H9 (cell line): ENCODE measurements at regions not wholly inside any gene's neighbourhood (a gene's known extent, or its start where the extent isn't known, plus 50 kb on each side); places are given as distances from the start of the nearest gene placed in this dataset.

Experiments used
- DNase-seq: peaks from one replicate; pipeline ENCODE4 v3.0.0-alpha.2; 2017
- H2AFZ ChIP-seq: one replicate; pipeline ENCODE4 v1.6.1; 2013; ENCODE audit warnings: mild to moderate bottlenecking, low read length, control low read depth, moderate library complexity
- H2AK5ac ChIP-seq: 2 replicates; pipeline ENCODE4 v1.6.1; 2013; ENCODE audit warnings: low read length, control low read depth, mixed read lengths; ENCODE audit not compliant: insufficient read length
- H2BK120ac ChIP-seq: one replicate; pipeline ENCODE4 v1.6.1; 2013; ENCODE audit warnings: low read depth, mild to moderate bottlenecking, low read length, control low read depth, inconsistent platforms; ENCODE audit not compliant: poor library complexity, severe bottlenecking
- H2BK12ac ChIP-seq: 2 replicates; pipeline ENCODE4 v1.6.1; 2013; ENCODE audit warnings: low read length, control low read depth, mixed read lengths, low read depth; ENCODE audit not compliant: insufficient read length
- H2BK15ac ChIP-seq: 2 replicates; pipeline ENCODE4 v1.6.1; 2013; ENCODE audit warnings: low read depth, low read length, control low read depth
- H2BK20ac ChIP-seq: one replicate; pipeline ENCODE4 v1.6.1; 2013; ENCODE audit warnings: low read depth, mild to moderate bottlenecking, low read length, control low read depth, inconsistent platforms; ENCODE audit not compliant: poor library complexity, severe bottlenecking
- H2BK5ac ChIP-seq: 2 replicates; pipeline ENCODE4 v1.6.1; 2013; ENCODE audit warnings: low read length, control low read depth, mixed read lengths; ENCODE audit not compliant: insufficient read length
- H3K14ac ChIP-seq: 2 replicates; pipeline ENCODE4 v1.6.1; 2013; ENCODE audit warnings: low read length, control low read depth; ENCODE audit not compliant: insufficient read depth
- H3K18ac ChIP-seq: 2 replicates; pipeline ENCODE4 v1.6.1; 2013; ENCODE audit warnings: low read depth, mild to moderate bottlenecking, mixed read lengths, low read length, control low read depth; ENCODE audit not compliant: insufficient read length
- H3K23ac ChIP-seq: 2 replicates; pipeline ENCODE4 v1.6.1; 2013; ENCODE audit warnings: low read length, control low read depth, mixed read lengths, low read depth; ENCODE audit not compliant: insufficient read length
- H3K23me2 ChIP-seq: 2 replicates; pipeline ENCODE4 v1.6.1; 2013; ENCODE audit warnings: low read depth, mild to moderate bottlenecking, mixed read lengths, low read length, control low read depth; ENCODE audit not compliant: insufficient read length, poor library complexity, severe bottlenecking
- H3K27ac ChIP-seq: 2 replicates; pipeline ENCODE4 v1.5.1; 2013; ENCODE audit warnings: low read length, control low read depth, mixed read lengths, low read depth; ENCODE audit not compliant: insufficient read length
- H3K27me3 ChIP-seq: 2 replicates; pipeline ENCODE4 v1.6.1; 2013; ENCODE audit warnings: low read length, control low read depth, inconsistent platforms; ENCODE audit not compliant: insufficient read depth
- H3K4ac ChIP-seq: 2 replicates; pipeline ENCODE4 v1.6.1; 2013; ENCODE audit warnings: low read depth, mild to moderate bottlenecking, control low read depth, inconsistent platforms, low read length, moderate library complexity
- H3K4me1 ChIP-seq: 2 replicates; pipeline ENCODE4 v1.6.1; 2013; ENCODE audit warnings: low read length, control low read depth, inconsistent platforms; ENCODE audit not compliant: insufficient read depth
- H3K4me2 ChIP-seq: 2 replicates; pipeline ENCODE4 v1.6.1; 2013; ENCODE audit warnings: low read length, control low read depth, mixed read lengths; ENCODE audit not compliant: insufficient read length, insufficient read depth
- H3K56ac ChIP-seq: 2 replicates; pipeline ENCODE4 v1.6.1; 2013; ENCODE audit warnings: low read depth, mild to moderate bottlenecking, mixed read lengths, low read length, control low read depth; ENCODE audit not compliant: insufficient read length
- H3K79me1 ChIP-seq: 2 replicates; pipeline ENCODE4 v1.6.1; 2013; ENCODE audit warnings: low read depth, mild to moderate bottlenecking, moderate library complexity, low read length, control low read depth, inconsistent platforms; ENCODE audit not compliant: insufficient read depth, poor library complexity, severe bottlenecking
- H3K79me2 ChIP-seq: 2 replicates; pipeline ENCODE4 v1.6.1; 2013; ENCODE audit warnings: low read length, control low read depth, inconsistent platforms; ENCODE audit not compliant: insufficient read depth
- H3K9ac ChIP-seq: 2 replicates; pipeline ENCODE4 v1.6.1; 2013; ENCODE audit warnings: low read length, control low read depth, mixed read lengths; ENCODE audit not compliant: insufficient read length; ENCODE audit errors: extremely low read depth
- H3K9me3 ChIP-seq: one replicate; pipeline ENCODE4 v1.6.1; 2013; ENCODE audit warnings: low read depth, low read length, inconsistent platforms; ENCODE audit not compliant: control insufficient read depth
- H3T11ph ChIP-seq: one replicate; pipeline ENCODE4 v1.6.1; 2013; ENCODE audit warnings: mild to moderate bottlenecking, low read length, control low read depth, inconsistent platforms
- H4K20me1 ChIP-seq: one replicate; pipeline ENCODE4 v1.6.1; 2013; ENCODE audit not compliant: control insufficient read depth, insufficient read length, insufficient read depth
- H4K5ac ChIP-seq: 2 replicates; pipeline ENCODE4 v1.6.1; 2013; ENCODE audit warnings: low read depth, mild to moderate bottlenecking, mixed read lengths, low read length, control low read depth; ENCODE audit not compliant: insufficient read length
- H4K8ac ChIP-seq: replicated peaks from 2 replicates; pipeline ENCODE4 v1.6.1; 2013; ENCODE audit warnings: low read length, control low read depth, mixed read lengths, low read depth; ENCODE audit not compliant: insufficient read length
- H4K91ac ChIP-seq: 2 replicates; pipeline ENCODE4 v1.6.1; 2013; ENCODE audit warnings: low read depth, mild to moderate bottlenecking, moderate library complexity, mixed read lengths, low read length, control low read depth; ENCODE audit not compliant: insufficient read length
- H3K27ac Mint-ChIP-seq, 3 experiments: 2 replicates in 2 of 3; 3 replicates in 1 of 3; pipeline ENCODE4 v1.8.0; 2020 to 2021; ENCODE audit warnings: mixed read lengths in 3 of 3, mild to moderate bottlenecking in 1 of 3, moderate library complexity in 1 of 3
- H3K27me3 Mint-ChIP-seq: 2 replicates; pipeline ENCODE4 v1.8.0; 2021; ENCODE audit warnings: low read depth, mild to moderate bottlenecking, moderate library complexity, mixed read lengths
- H3K36me3 Mint-ChIP-seq, 3 experiments: 2 replicates in 2 of 3; 3 replicates in 1 of 3; pipeline ENCODE4 v1.8.0; 2020 to 2021; ENCODE audit warnings: low read depth in 3 of 3, mixed read lengths in 3 of 3; ENCODE audit not compliant: insufficient read depth in 1 of 3
- H3K4me1 Mint-ChIP-seq, 2 experiments: 2 replicates each; pipeline ENCODE4 v1.8.0; 2020; ENCODE audit warnings: mixed read lengths in 2 of 2
- H3K4me3 Mint-ChIP-seq, 2 experiments: 2 replicates in 1 of 2; 3 replicates in 1 of 2; pipeline ENCODE4 v1.8.0; 2020 to 2021; ENCODE audit warnings: mild to moderate bottlenecking in 2 of 2, mixed read lengths in 2 of 2, moderate library complexity in 1 of 2
- H3K9me3 Mint-ChIP-seq, 2 experiments: 2 replicates in 1 of 2; 3 replicates in 1 of 2; pipeline ENCODE4 v1.8.0; 2020; ENCODE audit warnings: mild to moderate bottlenecking in 2 of 2, mixed read lengths in 2 of 2, moderate library complexity in 1 of 2
- CTCF ChIP-seq: fragments of 200-600 bp; sonication (generic); conservative IDR thresholded peaks from 3 replicates; pipeline ENCODE4 v1.8.0; 2021; ENCODE audit warnings: antibody characterized with exemption, mild to moderate bottlenecking
- WGBS: extraction: QIAGEN DNeasy Blood & Tissue Kit; methylation state at CpG from one replicate; pipeline ENCODE4 v1.1.7; 2013; ENCODE audit warnings: missing lambda C conversion rate, low lambda C conversion rate, mixed read lengths; ENCODE audit not compliant: insufficient read length; ENCODE audit errors: extremely low coverage; 5-methylcytosine and 5-hydroxymethylcytosine counted together

DNA sequence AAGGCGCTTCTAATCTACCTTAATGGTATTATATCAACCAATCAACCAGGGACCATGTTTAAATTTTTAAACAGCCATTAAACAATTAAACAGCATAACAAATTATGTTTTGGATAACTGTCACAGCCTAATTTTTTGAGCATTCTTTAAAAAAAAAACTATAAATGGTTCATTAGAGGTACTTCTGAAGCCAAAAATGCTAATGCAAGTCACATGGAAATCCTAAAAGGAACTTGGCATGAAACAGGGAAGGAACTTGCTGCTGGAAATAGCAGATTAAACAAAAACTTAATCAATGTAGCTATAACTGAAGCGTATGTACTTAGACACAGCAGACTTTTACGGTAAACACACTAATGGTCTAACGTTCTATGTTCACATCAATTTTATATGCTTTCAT is 190.2 kb upstream of the BTG1 start:
- H4K8ac ChIP-seq = no peak overlapping the region
- H2BK12ac ChIP-seq = no peak overlapping the region
- no peak overlapping the region for H3K4ac ChIP-seq
- no peaks in the 10 kb centered on the region for H3K79me2 ChIP-seq
- no peak overlapping the region for H3K4me2 ChIP-seq
- DNase-seq = no peak
- no peak overlapping the region for H2AFZ ChIP-seq
- WGBS = no CpG with 5 or more reads among the region's 4 CpGs
- no peak for TF ChIP-seq CTCF
- H2AK5ac ChIP-seq = no peak overlapping the region
- H4K91ac ChIP-seq = no peak overlapping the region
- H3T11ph ChIP-seq = no peak overlapping the region
- H3K9ac ChIP-seq = no peak overlapping the region
- H3K9me3 ChIP-seq = no peaks in the 10 kb centered on the region
- H3K4me1 ChIP-seq = no peaks in the 10 kb centered on the region
- Mint-ChIP-seq H3K27ac (no peak overlapping the region), H3K36me3 (no peaks in the 10 kb centered on the region), H3K4me3 (no peak overlapping the region), H3K4me1 (peaks cover 3 to 8% of the 10 kb centered on the region in 2 experiments), H3K27me3 (no peaks in the 10 kb centered on the region), H3K9me3 (no peaks in the 10 kb centered on the region; a peak in 1 of 5 replicates)
- no peak overlapping the region for H2BK15ac ChIP-seq
- no peak overlapping the region for H3K23ac ChIP-seq
- no peak overlapping the region for H3K56ac ChIP-seq
- H3K18ac ChIP-seq = no peak overlapping the region
- no peaks in the 10 kb centered on the region for H4K20me1 ChIP-seq
- no peak overlapping the region for H2BK5ac ChIP-seq
- H3K79me1 ChIP-seq = no peaks in the 10 kb centered on the region
- H3K27ac ChIP-seq = no peak overlapping the region
- no peaks in the 10 kb centered on the region for H3K23me2 ChIP-seq
- H2BK120ac ChIP-seq = no peak overlapping the region
- no peaks in the 10 kb centered on the region for H3K27me3 ChIP-seq
- no peak overlapping the region for H4K5ac ChIP-seq
- no peak overlapping the region for H3K14ac ChIP-seq
- H2BK20ac ChIP-seq = no peak overlapping the region
